PC-3 (cell line): ENCODE measurements at regions not wholly inside any gene's neighbourhood (a gene's known extent, or its start where the extent isn't known, plus 50 kb on each side); places are given as distances from the start of the nearest gene placed in this dataset.

Experiments used
- ATAC-seq: fragments of 200-7000 bp; cut with Tn5 transposase; 2 replicates; pipeline ENCODE4 v1.9.1; 2020; ENCODE audit warnings: mild to moderate bottlenecking, moderate library complexity
- BruUV-seq: library from RNA; stranded (reverse); fragments of 400-500 nt; replicated peaks from 2 replicates; lab custom pipeline; 2021; lab: Mats Ljungman, UMichigan
- CTCF ChIA-PET: fragments of 300-600 bp; sonication (Branson Sonifier 250); formaldehyde crosslinking; loops from one replicate; lab custom pipeline; 2022; ENCODE audit warnings: antibody characterized with exemption; lab: Charles Lee
- POLR2A ChIA-PET: fragments of 300-600 bp; sonication (Branson Sonifier 250); formaldehyde crosslinking; loops from one replicate; lab custom pipeline; 2022; ENCODE audit warnings: antibody characterized with exemption; ENCODE audit not compliant: unreplicated experiment; lab: Charles Lee
- DNase-seq: peaks from one replicate; pipeline ENCODE4 v3.0.0-alpha.2; 2015
- H2AFZ ChIP-seq: fragments of 300-600 bp; sonication (generic); 2 replicates; pipeline ENCODE4 v1.6.0; 2016; ENCODE audit warnings: antibody characterized with exemption, low read length
- H3F3A ChIP-seq: fragments of 300-600 bp; sonication (generic); one replicate; pipeline ENCODE4 v1.6.0; 2017; ENCODE audit warnings: antibody characterized with exemption, low read length, control low read depth, mild to moderate bottlenecking; ENCODE audit not compliant: unreplicated experiment
- H3K27ac ChIP-seq: fragments of 300-600 bp; sonication (generic); 2 replicates; pipeline ENCODE4 v1.5.1; 2016; ENCODE audit warnings: mild to moderate bottlenecking, low read length
- H3K27me3 ChIP-seq: fragments of 300-600 bp; sonication (generic); 2 replicates; pipeline ENCODE4 v1.6.1; 2016; ENCODE audit warnings: low read length, mixed read lengths
- H3K36me3 ChIP-seq: fragments of 300-600 bp; sonication (generic); 2 replicates; pipeline ENCODE4 v1.6.1; 2016; ENCODE audit warnings: low read depth, mixed run types, low read length, mixed read lengths
- H3K4me1 ChIP-seq: fragments of 300-600 bp; sonication (generic); 2 replicates; pipeline ENCODE4 v1.5.1; 2016; ENCODE audit warnings: low read length; ENCODE audit not compliant: insufficient read depth
- H3K4me2 ChIP-seq: fragments of 300-600 bp; sonication (generic); 2 replicates; pipeline ENCODE4 v1.6.0; 2016; ENCODE audit warnings: low read length
- H3K4me3 ChIP-seq: fragments of 300-600 bp; sonication (generic); 2 replicates; pipeline ENCODE4 v1.5.1; 2016; ENCODE audit warnings: mild to moderate bottlenecking, low read length, mixed read lengths
- H3K79me2 ChIP-seq: fragments of 300-600 bp; sonication (generic); 2 replicates; pipeline ENCODE4 v1.6.1; 2017; ENCODE audit warnings: low read length, mixed read lengths
- H3K9ac ChIP-seq: fragments of 300-600 bp; sonication (generic); 2 replicates; pipeline ENCODE4 v1.6.0; 2016; ENCODE audit warnings: mild to moderate bottlenecking, low read length
- H3K9me2 ChIP-seq: fragments of 300-600 bp; sonication (generic); replicated peaks from 2 replicates; pipeline ENCODE4 v1.6.1; 2016; ENCODE audit warnings: mixed run types, low read length, mixed read lengths
- H3K9me3 ChIP-seq: fragments of 300-600 bp; sonication (generic); 2 replicates; pipeline ENCODE4 v1.6.1; 2016; ENCODE audit warnings: low read length, mixed read lengths
- H4K20me1 ChIP-seq: fragments of 300-600 bp; sonication (generic); 2 replicates; pipeline ENCODE4 v1.6.1; 2016; ENCODE audit warnings: low read length, mixed read lengths
- CTCF ChIP-seq: fragments of 300-600 bp; sonication (generic); conservative IDR thresholded peaks from 2 replicates; pipeline ENCODE4 v1.5.1; 2017; ENCODE audit warnings: antibody characterized with exemption, low read depth, mild to moderate bottlenecking, low read length
- EZH2 ChIP-seq: fragments of 300-600 bp; sonication (generic); IDR thresholded peaks from one replicate; pipeline ENCODE4 v1.6.1; 2017; ENCODE audit warnings: antibody characterized with exemption, mild to moderate bottlenecking, low read length; ENCODE audit not compliant: unreplicated experiment
- EZH2phosphoT487 ChIP-seq: fragments of 300-600 bp; sonication (generic); IDR thresholded peaks from 2 replicates; pipeline ENCODE4 v1.6.1; 2018; ENCODE audit warnings: mild to moderate bottlenecking, antibody characterized with exemption, low read length, borderline replicate concordance
- intact Hi-C: fragments of 100-400 bp; cut with micrococcal nuclease; formaldehyde crosslinking; loops from 2 replicates; pipeline ENCODE4 v1.9.0; 2023

GRCh38 chr3:191680989-191681597 is 220.1 kb downstream of the PYDC2 start:
- no TSS peak for BruUV-seq
- Histone ChIP-seq H3K36me3 (no peaks in the 10 kb centered on the region), H3K9ac (no peak overlapping the region), H3K4me3 (no peak overlapping the region), H3F3A (no peaks in the 10 kb centered on the region), H3K9me3 (no peaks in the 10 kb centered on the region), H3K4me2 (no peak overlapping the region), H3K27me3 (peaks cover 15% of the 10 kb centered on the region), H3K27ac (no peak overlapping the region), H3K79me2 (no peaks in the 10 kb centered on the region), H3K9me2 (no peaks in the 10 kb centered on the region), H2AFZ (no peak overlapping the region), H3K4me1 (no peaks in the 10 kb centered on the region), H4K20me1 (no peaks in the 10 kb centered on the region)
- TF ChIP-seq CTCF (no peak), EZH2 (no peak), EZH2phosphoT487 (no peak)
- intact Hi-C loops: no loop called here
- ATAC-seq: no peak
- ChIA-PET POLR2A (no interaction called here), CTCF (no interaction called here)
- no peak for DNase-seq

- no peak for ATAC-seq
- ChIA-PET CTCF (no interaction called here), POLR2A (no interaction called here)
- H3K27ac ChIP-seq: no peak overlapping the region
- no peak overlapping the region for H2AFZ ChIP-seq
- H3K4me3 ChIP-seq: no peak overlapping the region
- H4K20me1 ChIP-seq: no peaks in the 10 kb centered on the region
- no peak overlapping the region for H3K4me2 ChIP-seq
- no peaks in the 10 kb centered on the region for H3K4me1 ChIP-seq
- BruUV-seq: no TSS peak
- H3F3A ChIP-seq: no peaks in the 10 kb centered on the region
- H3K9me3 ChIP-seq: no peaks in the 10 kb centered on the region
- no peaks in the 10 kb centered on the region for H3K36me3 ChIP-seq
- no peak for DNase-seq
- TF ChIP-seq CTCF (no peak), EZH2phosphoT487 (no peak), EZH2 (no peak)
- H3K9ac ChIP-seq: no peak overlapping the region
- intact Hi-C loops: no loop called here
- peaks cover 15% of the 10 kb centered on the region for H3K27me3 ChIP-seq
- H3K9me2 ChIP-seq: no peaks in the 10 kb centered on the region
- H3K79me2 ChIP-seq: no peaks in the 10 kb centered on the region
Measured at GRCh38 chr3:191682961-191683360, 222.0 kb downstream of the PYDC2 start.

GRCh38 chr3:191686626-191687025 is 225.7 kb downstream of the PYDC2 start:
- CTCF ChIA-PET: no interaction called here
- Histone ChIP-seq H3K4me3 (no peak overlapping the region), H3K9me3 (no peaks in the 10 kb centered on the region), H3K79me2 (no peaks in the 10 kb centered on the region), H2AFZ (no peak overlapping the region), H3K27ac (no peak overlapping the region), H3F3A (no peaks in the 10 kb centered on the region), H3K4me1 (no peaks in the 10 kb centered on the region), H3K9ac (no peak overlapping the region), H3K9me2 (no peaks in the 10 kb centered on the region), H3K36me3 (no peaks in the 10 kb centered on the region), H3K4me2 (no peak overlapping the region), H3K27me3 (peaks cover 15% of the 10 kb centered on the region), H4K20me1 (no peaks in the 10 kb centered on the region)
- intact Hi-C loops: loop anchor here (1.0 kb wide), 1 partner anchor 10 kb away; no protein-coding TSS in a partner anchor
- TF ChIP-seq EZH2 (no peak), EZH2phosphoT487 (no peak), CTCF (no peak)
- no TSS peak for BruUV-seq
- DNase-seq (no peak), ATAC-seq (peak; percentile 53; the same call in 1 of the 2 replicates)
- POLR2A ChIA-PET: no interaction called here
